ENCODE measurements at regions not wholly inside any gene's neighbourhood (a gene's known extent, or its start where the extent isn't known, plus 50 kb on each side); places are given as distances from the start of the nearest gene placed in this dataset.

- TF ChIP-seq EZH2 (IDR thresholded peaks at IDR 0.05) (no peak), POLR2AphosphoS5 (IDR thresholded peaks at IDR 0.05; ENCODE audit: borderline replicate concordance, low read depth, low read length) (no peak)
Observed at GRCh38 chr1:101330427-101331130, 93.8 kb downstream of the S1PR1 start.
